Motor neuron (in vitro differentiated cells): ENCODE measurements at regions not wholly inside any gene's neighbourhood (a gene's known extent, or its start where the extent isn't known, plus 50 kb on each side); places are given as distances from the start of the nearest gene placed in this dataset.

Source experiments
- ATAC-seq, 8 experiments: fragments of 200-7000 bp; cut with Tn5 transposase; replicated peaks in 6 of 8; 2 replicates each; pipeline ENCODE4 v1.8.0; 2021; ENCODE audit warnings: mild to moderate bottlenecking in 8 of 8, moderate library complexity in 8 of 8
- H3K27ac ChIP-seq, 2 donors: fragments of 250-450 bp; sonication (Bioruptor Pico); 2 replicates each; pipeline ENCODE4 v1.9.0; 2021; ENCODE audit warnings: antibody characterized with exemption in 2 of 2, mild to moderate bottlenecking in 2 of 2, moderate library complexity in 1 of 2
- H3K4me1 ChIP-seq, 2 donors: fragments of 250-450 bp; sonication (Bioruptor Pico); replicated peaks in 1 of 2; 2 replicates each; pipeline ENCODE4 v1.6.1; 2021; ENCODE audit warnings: antibody characterized with exemption in 2 of 2, mild to moderate bottlenecking in 2 of 2, moderate library complexity in 1 of 2
- H3K4me3 ChIP-seq, 5 donors: fragments of 250-450 bp; sonication (Bioruptor Pico); 2 replicates each; pipeline ENCODE4 v1.9.0; 2021; ENCODE audit warnings: antibody characterized with exemption in 5 of 5, mild to moderate bottlenecking in 5 of 5, moderate library complexity in 4 of 5
- WGBS, 10 experiments: fragments of 450-650 bp; shearing (Covaris generic); methylation state at CpG; one replicate each; pipeline ENCODE4 v1.0.0; 2022; 5-methylcytosine and 5-hydroxymethylcytosine counted together
- in situ Hi-C, 9 experiments: fragments of 400-800 bp; cut with MboI; loops; one replicate each; pipeline ENCODE4 v1.15.0; 2021; ENCODE audit warnings: low sequenced_read_pairs in 9 of 9, low pct_unique_long_range_greater_than_20kb in 2 of 9; ENCODE audit not compliant: unreplicated experiment in 9 of 9

- 14 to 100% (median 65%) methylated on average over 1 to 4 of the region's 9 CpGs; no CpG with 5 or more reads in 6 of the 10 experiments for WGBS, 10 experiments
- H3K4me1 ChIP-seq: peaks cover 10 to 20% of the 10 kb centered on the region in 2 donors
- H3K27ac ChIP-seq: no peak overlapping the region
- peak in 2 of 8 experiments; percentile 3 to 19 for ATAC-seq
- no peak overlapping the region for H3K4me3 ChIP-seq
- in situ Hi-C loops: no loop called here
These were observed 110.6 kb upstream of the PTPN1 start for GRCh38 chr20:50399555-50399916.

GRCh38 chr20:50399917-50400704 is 110.1 kb upstream of the PTPN1 start:
- in situ Hi-C loops: no loop called here
- WGBS, 10 experiments: 27 to 86% (median 64%) methylated on average over 4 to 12 of the region's 15 CpGs
- H3K27ac ChIP-seq: no peak overlapping the region

GRCh38 chr20:50400705-50401586 is 109.2 kb upstream of the PTPN1 start:
- ATAC-seq: peak in 4 of 8 experiments; percentile 27 to 61 (median 52)
- no peak overlapping the region for H3K4me3 ChIP-seq
- in situ Hi-C loops: no loop called here
- WGBS, 10 experiments: 26 to 100% (median 87%) methylated on average over 1 to 12 of the region's 17 CpGs; no CpG with 5 or more reads in 3 of the 10 experiments
- H3K4me1 ChIP-seq: peaks cover 10 to 20% of the 10 kb centered on the region in 2 donors
- no peak overlapping the region for H3K27ac ChIP-seq

More at GRCh38 chr20:50399917-50400704, 110.1 kb upstream of the PTPN1 start:
- peak in 5 of 8 experiments; percentile 42 to 63 (median 52) for ATAC-seq
- no peak overlapping the region for H3K4me3 ChIP-seq
- H3K4me1 ChIP-seq: peaks cover 10 to 20% of the 10 kb centered on the region in 2 donors

- 80 to 100% (median 85%) methylated on average over 1 to 8 of the region's 9 CpGs; no CpG with 5 or more reads in 2 of the 10 experiments for whole genome bisulfite sequencing, 10 experiments
- in situ Hi-C loops: no loop called here
- H3K4me3 ChIP-seq: no peak overlapping the region
- no peak for ATAC-seq
- no peak overlapping the region for H3K27ac ChIP-seq
- H3K4me1 ChIP-seq: peaks cover 10 to 20% of the 10 kb centered on the region in 2 donors
These were observed 108.4 kb upstream of the PTPN1 start for GRCh38 chr20:50401587-50402418.

GRCh38 chr20:50403565-50404418 is 106.4 kb upstream of the PTPN1 start:
- 23 to 100% (median 73%) methylated on average over 2 to 12 of the region's 13 CpGs for WGBS, 10 experiments
- ATAC-seq: no peak
- no peak overlapping the region for H3K4me3 ChIP-seq
- peaks cover 7 to 20% of the 10 kb centered on the region in 2 donors for H3K4me1 ChIP-seq
- in situ Hi-C loops: no loop called here
- no peak overlapping the region for H3K27ac ChIP-seq

GRCh38 chr20:50404419-50405234 is 105.6 kb upstream of the PTPN1 start:
- peaks cover 0 to 12% of the 10 kb centered on the region in 2 donors for H3K4me1 ChIP-seq
- no peak overlapping the region for H3K27ac ChIP-seq
- no peak for ATAC-seq
- 20 to 100% (median 73%) methylated on average over 1 to 6 of the region's 9 CpGs; no CpG with 5 or more reads in 1 of the 10 experiments for WGBS, 10 experiments
- in situ Hi-C loops: no loop called here
- no peak overlapping the region for H3K4me3 ChIP-seq

- no peak overlapping the region for H3K4me3 ChIP-seq
- 52 to 91% (median 73%) methylated on average over 3 to 5 of the region's 10 CpGs; no CpG with 5 or more reads in 7 of the 10 experiments for WGBS, 10 experiments
- no peak for ATAC-seq
- no peak overlapping the region for H3K27ac ChIP-seq
- in situ Hi-C loops: no loop called here
- peaks cover 0 to 8% of the 10 kb centered on the region in 2 donors for H3K4me1 ChIP-seq
These were observed 104.8 kb upstream of the PTPN1 start for GRCh38 chr20:50405235-50405914.

- Histone ChIP-seq H3K27ac (no peak overlapping the region), H3K4me3 (no peak overlapping the region), H3K4me1 (peaks cover 0 to 1% of the 10 kb centered on the region in 2 donors)
- 74 to 100% (median 90%) methylated on average over 1 to 6 of the region's 6 CpGs for WGBS, 10 experiments
- in situ Hi-C loops: no loop called here
- ATAC-seq: no peak
These were observed 104.1 kb upstream of the PTPN1 start for GRCh38 chr20:50405915-50406609.

GRCh38 chr20:50406610-50407136 is 103.5 kb upstream of the PTPN1 start:
- ATAC-seq: no peak
- H3K27ac ChIP-seq: no peak overlapping the region
- H3K4me3 ChIP-seq: no peak overlapping the region
- in situ Hi-C loops: no loop called here
- H3K4me1 ChIP-seq: no peaks in the 10 kb centered on the region
- WGBS, 10 experiments: 74 to 100% (median 89%) methylated on average over 2 to 8 of the region's 9 CpGs

- in situ Hi-C loops: no loop called here
- no peak overlapping the region for H3K4me3 ChIP-seq
- WGBS, 10 experiments: 20 to 100% (median 85%) methylated on average over 1 to 6 of the region's 15 CpGs; no CpG with 5 or more reads in 2 of the 10 experiments
- H3K27ac ChIP-seq: no peak overlapping the region
- no peak for ATAC-seq
- no peaks in the 10 kb centered on the region for H3K4me1 ChIP-seq
These were observed 101.4 kb upstream of the PTPN1 start for GRCh38 chr20:50408526-50409364.
